Kasumi-1 (cell line): ENCODE measurements at regions not wholly inside any gene's neighbourhood (a gene's known extent, or its start where the extent isn't known, plus 50 kb on each side); places are given as distances from the start of the nearest gene placed in this dataset.

Experiments used
- DNase-seq, 2 experiments: peaks; one replicate each; lab custom pipeline; 2025; lab: John Stamatoyannopoulos, UW

GRCh38 chr1:162919034-162919433 lies 58.1 kb upstream of the CCDC190 start:
- DNase-seq, result no peak

- no peak for DNase-seq
Observed at GRCh38 chr1:162918151-162918754, 57.3 kb upstream of the CCDC190 start.

GRCh38 chr1:162916821-162917613 lies 56.0 kb upstream of the CCDC190 start:
- DNase-seq, result no peak

GRCh38 chr1:162916407-162916806 lies 55.4 kb upstream of the CCDC190 start:
- DNase-seq, result no peak

DNA sequence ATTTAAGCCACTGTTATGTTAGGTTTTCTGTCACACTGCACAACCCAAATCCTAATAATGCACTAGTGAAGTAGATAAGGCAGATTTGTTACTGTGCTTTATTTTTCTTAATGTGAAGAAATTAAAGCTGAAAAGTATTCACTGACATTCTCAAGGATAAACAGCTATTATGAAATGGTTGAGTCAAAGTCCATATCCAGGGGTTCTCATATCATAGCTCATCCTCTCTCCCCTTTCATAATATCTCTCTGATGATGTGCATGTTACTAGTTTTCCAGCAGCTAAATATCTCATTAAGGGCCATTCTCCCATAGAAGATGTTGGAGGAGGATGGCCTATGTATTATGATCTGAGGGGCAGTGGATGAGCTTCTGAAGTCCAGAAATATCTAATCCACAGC lies 53.6 kb upstream of the CCDC190 start:
- no peak for DNase-seq

- DNase-seq, result no peak
Observed at GRCh38 chr1:162913345-162913744, 52.4 kb upstream of the CCDC190 start.

- peak in 1 of 2 experiments; percentile 1 for DNase-seq
Observed at GRCh38 chr1:162912061-162912667, 51.2 kb upstream of the CCDC190 start.
